ENCODE measurements at regions not wholly inside any gene's neighbourhood (a gene's known extent, or its start where the extent isn't known, plus 50 kb on each side); places are given as distances from the start of the nearest gene placed in this dataset.

DNA sequence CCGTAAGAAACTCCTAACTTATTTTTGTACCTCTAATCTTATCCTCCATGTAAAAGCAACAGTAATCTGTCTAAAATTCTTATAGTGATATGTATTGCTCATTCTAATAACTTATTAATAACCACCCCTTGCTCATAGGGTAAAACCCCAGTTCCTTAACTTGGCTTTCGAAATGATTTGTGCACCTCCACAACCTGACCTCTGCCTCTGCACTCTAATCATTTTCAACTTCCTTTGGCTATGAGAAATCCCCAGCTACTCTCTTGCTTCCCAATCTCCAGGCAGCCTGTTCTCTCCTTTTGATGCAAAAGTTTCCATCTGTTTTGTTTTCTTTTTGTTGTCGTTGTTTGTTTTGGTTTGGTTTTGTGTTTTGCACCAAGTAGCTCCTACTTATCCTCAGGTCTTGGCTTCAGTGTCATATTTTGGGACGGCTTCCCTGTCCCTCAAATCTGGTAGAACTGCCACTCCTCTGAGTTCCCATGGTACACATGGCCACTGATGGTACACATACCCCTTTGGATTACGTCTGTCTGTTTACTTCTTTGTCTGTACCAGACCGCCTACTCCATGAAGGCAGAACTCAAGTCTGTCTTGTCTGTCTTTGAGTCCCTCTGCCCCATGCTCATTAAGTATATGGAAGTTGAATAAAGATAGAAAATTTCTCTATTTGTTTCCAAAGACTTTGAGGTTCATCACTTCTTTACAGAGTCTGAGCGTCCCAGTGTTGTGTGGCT is 105.6 kb upstream of the TGFBR2 start:
- no peaks in the 10 kb centered on the region for H3K27me3 ChIP-seq (ENCODE audit: insufficient read depth, low read length)
- H3K4me2 ChIP-seq (ENCODE audit: insufficient read depth, low read length): no peak overlapping the region
- H3K4me3 ChIP-seq (ENCODE audit: insufficient read depth, low read length): no peak overlapping the region
- H3K79me2 ChIP-seq (ENCODE audit: insufficient read depth, low read length): no peaks in the 10 kb centered on the region
- TF ChIP-seq CTCF (IDR thresholded peaks at IDR 0.05; ENCODE audit: extremely low read depth, low read depth, low read length): no peak
- no peaks in the 10 kb centered on the region for H3K9me3 ChIP-seq (ENCODE audit: low read depth, low read length)
- H2AFZ ChIP-seq (ENCODE audit: low read length): no peak overlapping the region
- no peak for DNase-seq (ENCODE audit: insufficient read length, low spot score, missing footprints)
- no peak overlapping the region for H3K27ac ChIP-seq (ENCODE audit: low read depth, low read length)
- H3K4me1 ChIP-seq (ENCODE audit: insufficient read depth, low read length): peaks cover 31% of the 10 kb centered on the region
- no peaks in the 10 kb centered on the region for H4K20me1 ChIP-seq (ENCODE audit: insufficient read depth, low read length)
- no peaks in the 10 kb centered on the region for H3K36me3 ChIP-seq (ENCODE audit: insufficient read depth, low read length)

GRCh38 chr3:30501526-30501925 is 104.9 kb upstream of the TGFBR2 start:
- H2AFZ ChIP-seq (ENCODE audit: low read length): no peak overlapping the region
- TF ChIP-seq CTCF (IDR thresholded peaks at IDR 0.05; ENCODE audit: extremely low read depth, low read depth, low read length): no peak
- peaks cover 24% of the 10 kb centered on the region for H3K4me1 ChIP-seq (ENCODE audit: insufficient read depth, low read length)
- H3K27ac ChIP-seq (ENCODE audit: low read depth, low read length): no peak overlapping the region
- H4K20me1 ChIP-seq (ENCODE audit: insufficient read depth, low read length): no peaks in the 10 kb centered on the region
- H3K9me3 ChIP-seq (ENCODE audit: low read depth, low read length): no peaks in the 10 kb centered on the region
- no peaks in the 10 kb centered on the region for H3K79me2 ChIP-seq (ENCODE audit: insufficient read depth, low read length)
- H3K4me3 ChIP-seq (ENCODE audit: insufficient read depth, low read length): no peak overlapping the region
- DNase-seq (ENCODE audit: insufficient read length, low spot score, missing footprints): no peak
- no peak overlapping the region for H3K4me2 ChIP-seq (ENCODE audit: insufficient read depth, low read length)
- H3K27me3 ChIP-seq (ENCODE audit: insufficient read depth, low read length): no peaks in the 10 kb centered on the region
- no peaks in the 10 kb centered on the region for H3K36me3 ChIP-seq (ENCODE audit: insufficient read depth, low read length)

DNA sequence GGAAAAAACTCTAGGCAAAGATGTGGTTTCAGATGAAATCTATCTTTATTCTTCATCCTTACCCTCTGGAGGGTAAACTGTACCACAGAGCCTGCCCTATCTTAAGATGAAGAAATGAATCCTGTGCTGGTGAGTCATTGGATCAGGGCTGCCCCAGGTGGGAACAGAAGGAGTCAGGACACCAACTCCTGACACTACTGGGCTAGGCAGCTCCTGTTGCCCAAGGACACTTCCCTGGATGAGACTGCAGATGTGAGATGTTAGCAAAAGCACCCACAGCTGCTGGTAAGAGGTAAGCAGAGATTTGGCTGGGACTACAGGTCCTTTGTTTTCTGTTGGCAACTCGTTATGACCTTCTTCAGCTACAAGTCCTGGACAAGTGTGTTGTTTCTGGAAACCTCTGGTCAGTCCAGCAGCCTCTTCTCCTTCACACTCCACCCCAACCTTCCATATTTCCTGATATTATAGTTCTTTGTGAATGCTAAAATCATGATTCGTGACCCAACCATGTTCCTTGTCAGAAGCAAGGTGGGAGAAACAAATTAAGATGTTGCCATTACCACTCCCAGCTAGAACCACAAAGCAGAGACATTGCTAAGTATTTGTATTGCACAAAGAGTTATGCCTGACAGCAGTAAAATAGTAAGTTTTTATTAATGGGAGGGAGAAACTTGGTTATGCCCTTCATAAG is 104.2 kb upstream of the TGFBR2 start:
- TF ChIP-seq CTCF (IDR thresholded peaks at IDR 0.05; ENCODE audit: extremely low read depth, low read depth, low read length): no peak
- Histone ChIP-seq H2AFZ (ENCODE audit: low read length) (no peak overlapping the region), H3K4me3 (ENCODE audit: insufficient read depth, low read length) (no peak overlapping the region), H3K4me2 (ENCODE audit: insufficient read depth, low read length) (no peak overlapping the region), H3K27ac (ENCODE audit: low read depth, low read length) (no peak overlapping the region), H3K79me2 (ENCODE audit: insufficient read depth, low read length) (no peaks in the 10 kb centered on the region), H3K36me3 (ENCODE audit: insufficient read depth, low read length) (no peaks in the 10 kb centered on the region), H3K4me1 (ENCODE audit: insufficient read depth, low read length) (peaks cover 18% of the 10 kb centered on the region), H3K27me3 (ENCODE audit: insufficient read depth, low read length) (no peaks in the 10 kb centered on the region), H4K20me1 (ENCODE audit: insufficient read depth, low read length) (no peaks in the 10 kb centered on the region), H3K9me3 (ENCODE audit: low read depth, low read length) (no peaks in the 10 kb centered on the region)
- no peak for DNase-seq (ENCODE audit: insufficient read length, low spot score, missing footprints)

DNA sequence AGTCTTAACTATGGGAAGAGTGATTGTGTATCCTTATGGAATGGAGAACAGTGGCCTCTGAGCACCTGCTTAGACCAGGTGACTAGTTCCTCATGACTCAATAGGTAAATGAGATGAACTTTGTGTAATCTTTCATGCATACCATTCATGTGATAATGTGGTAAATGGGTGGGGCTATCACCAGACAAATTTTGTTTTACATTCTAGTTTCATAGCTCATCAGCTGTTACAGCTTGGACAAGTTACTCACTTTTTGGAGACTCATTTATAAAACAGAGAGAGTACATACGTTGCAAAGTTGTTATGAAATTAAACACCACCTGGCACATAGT is 103.7 kb upstream of the TGFBR2 start:
- Histone ChIP-seq H3K79me2 (ENCODE audit: insufficient read depth, low read length) (no peaks in the 10 kb centered on the region), H2AFZ (ENCODE audit: low read length) (no peak overlapping the region), H3K27ac (ENCODE audit: low read depth, low read length) (no peak overlapping the region), H3K36me3 (ENCODE audit: insufficient read depth, low read length) (no peaks in the 10 kb centered on the region), H3K9me3 (ENCODE audit: low read depth, low read length) (no peaks in the 10 kb centered on the region), H4K20me1 (ENCODE audit: insufficient read depth, low read length) (no peaks in the 10 kb centered on the region), H3K4me2 (ENCODE audit: insufficient read depth, low read length) (no peak overlapping the region), H3K27me3 (ENCODE audit: insufficient read depth, low read length) (no peaks in the 10 kb centered on the region), H3K4me1 (ENCODE audit: insufficient read depth, low read length) (peaks cover 14% of the 10 kb centered on the region), H3K4me3 (ENCODE audit: insufficient read depth, low read length) (no peak overlapping the region)
- no peak for TF ChIP-seq CTCF (IDR thresholded peaks at IDR 0.05; ENCODE audit: extremely low read depth, low read depth, low read length)
- DNase-seq (ENCODE audit: insufficient read length, low spot score, missing footprints): no peak
